GM18909 (cell line): ENCODE measurements at regions not wholly inside any gene's neighbourhood (a gene's known extent, or its start where the extent isn't known, plus 50 kb on each side); places are given as distances from the start of the nearest gene placed in this dataset.
"Not testable (repeated sequence)": the region's sequence is repeated elsewhere in the genome, so short reads cannot be mapped to it uniquely, and the experiment has no call there.

Experiments
- ATAC-seq: cut with Tn5 transposase; IDR thresholded peaks from one replicate; pipeline ENCODE4 v1.9.1; 2021; ENCODE audit warnings: mild to moderate bottlenecking; ENCODE audit not compliant: unreplicated experiment, poor library complexity

DNA sequence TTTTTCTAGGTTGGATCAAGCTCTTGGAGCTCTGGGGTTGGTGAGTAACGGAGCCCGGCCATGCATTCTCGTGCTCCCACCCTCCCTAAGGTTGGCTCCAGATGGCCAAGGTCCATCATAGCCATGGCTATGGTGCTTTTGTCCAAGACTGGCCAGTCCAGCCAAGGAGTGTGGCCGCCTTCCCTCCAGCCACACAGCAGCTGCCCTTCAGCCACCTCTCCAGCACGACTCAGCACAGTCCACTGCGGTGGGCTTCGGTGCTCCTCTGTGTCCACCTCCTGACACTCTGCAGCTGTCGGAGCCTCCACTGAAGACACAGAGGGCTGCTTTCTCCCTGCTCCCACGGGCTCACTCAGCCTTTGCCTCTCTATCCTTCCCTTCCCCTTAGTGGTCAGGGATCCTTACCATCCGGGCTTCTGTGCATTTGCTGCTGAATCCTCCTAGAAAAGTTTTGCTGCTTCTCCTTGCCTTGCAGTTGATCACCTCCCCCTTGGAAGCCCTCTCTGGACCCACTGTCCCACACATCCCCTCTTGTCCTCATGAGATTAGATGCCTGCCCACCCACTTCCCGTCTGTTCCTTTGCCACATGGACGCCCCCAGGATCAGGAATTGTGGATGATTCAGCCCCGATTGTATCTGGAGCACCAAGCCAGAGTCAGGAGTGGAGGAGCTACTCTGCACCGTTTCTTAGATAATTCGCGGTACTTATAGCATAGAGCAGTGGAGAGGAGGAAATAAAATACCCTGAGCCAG, 177.1 kb upstream of the COPS8 start:
- ATAC-seq, result no peak

DNA sequence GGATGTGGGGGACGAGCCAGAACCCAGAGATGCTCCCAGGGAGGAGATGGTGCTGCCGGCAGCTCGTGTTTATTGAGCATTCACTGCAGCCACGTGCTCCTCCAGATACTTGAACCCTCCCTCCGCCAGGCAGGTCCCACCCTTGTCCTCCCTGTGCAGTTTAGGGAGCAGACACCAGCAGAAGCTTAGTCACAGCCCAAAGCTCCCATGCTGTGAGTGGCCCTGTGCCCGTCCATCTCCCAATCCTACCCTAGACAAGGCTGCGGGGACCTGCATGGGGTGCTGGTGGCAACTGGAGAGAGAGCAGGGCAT, 176.5 kb upstream of the COPS8 start:
- ATAC-seq, result no peak

DNA sequence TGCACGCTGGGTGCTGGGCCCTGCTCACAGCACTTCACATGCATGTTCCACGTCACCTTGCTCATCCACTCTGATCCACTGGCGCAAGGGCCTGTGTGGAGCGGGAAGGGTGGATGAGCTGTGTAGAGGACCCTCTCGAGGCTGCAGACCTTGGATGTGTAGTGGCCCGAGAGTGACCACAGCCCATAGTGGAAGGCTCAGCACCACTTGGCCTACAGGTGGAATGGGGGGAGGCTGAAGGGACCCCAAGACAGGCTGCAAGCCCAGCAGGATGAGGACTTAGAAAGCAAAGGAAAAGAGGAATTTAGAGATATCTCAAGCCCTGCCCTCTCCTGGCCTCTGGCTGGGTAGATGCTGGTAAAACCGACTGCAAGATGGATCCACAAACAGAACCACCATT, 175.9 kb upstream of the COPS8 start:
- no peak for ATAC-seq

DNA sequence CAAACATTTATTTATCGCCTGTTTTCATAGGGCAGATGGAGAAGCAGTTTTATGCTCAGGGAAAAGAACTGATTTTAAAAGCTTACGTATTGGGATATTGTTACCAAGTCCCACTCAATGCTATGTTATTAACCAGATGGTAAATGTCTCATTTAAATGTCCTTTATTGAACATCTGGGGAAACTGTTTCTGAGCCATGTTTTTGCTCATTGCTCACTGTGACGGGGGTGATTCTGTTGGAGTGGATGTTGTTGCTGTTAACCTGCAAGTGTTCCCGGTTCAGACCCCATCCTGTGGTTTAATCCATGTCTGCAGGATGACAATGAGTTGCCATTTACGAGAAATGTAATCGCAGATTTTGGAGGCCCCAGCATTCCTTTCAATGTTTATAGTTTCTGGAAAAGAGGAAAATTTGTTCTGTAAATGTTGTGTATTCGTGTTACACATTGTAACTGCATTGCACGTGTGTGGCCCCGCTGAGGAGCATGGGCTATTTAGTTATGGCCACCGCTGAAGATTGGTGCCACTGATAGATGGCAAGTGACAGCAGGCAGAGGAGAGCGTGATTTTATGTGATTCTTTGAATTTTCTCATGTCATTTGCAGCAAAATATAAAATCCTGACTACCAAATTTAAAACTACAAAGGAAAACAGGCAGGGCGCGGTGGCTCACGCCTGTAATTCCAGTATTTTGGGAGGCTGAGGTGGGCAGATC, 174.8 kb upstream of the COPS8 start:
- ATAC-seq, result no peak

DNA sequence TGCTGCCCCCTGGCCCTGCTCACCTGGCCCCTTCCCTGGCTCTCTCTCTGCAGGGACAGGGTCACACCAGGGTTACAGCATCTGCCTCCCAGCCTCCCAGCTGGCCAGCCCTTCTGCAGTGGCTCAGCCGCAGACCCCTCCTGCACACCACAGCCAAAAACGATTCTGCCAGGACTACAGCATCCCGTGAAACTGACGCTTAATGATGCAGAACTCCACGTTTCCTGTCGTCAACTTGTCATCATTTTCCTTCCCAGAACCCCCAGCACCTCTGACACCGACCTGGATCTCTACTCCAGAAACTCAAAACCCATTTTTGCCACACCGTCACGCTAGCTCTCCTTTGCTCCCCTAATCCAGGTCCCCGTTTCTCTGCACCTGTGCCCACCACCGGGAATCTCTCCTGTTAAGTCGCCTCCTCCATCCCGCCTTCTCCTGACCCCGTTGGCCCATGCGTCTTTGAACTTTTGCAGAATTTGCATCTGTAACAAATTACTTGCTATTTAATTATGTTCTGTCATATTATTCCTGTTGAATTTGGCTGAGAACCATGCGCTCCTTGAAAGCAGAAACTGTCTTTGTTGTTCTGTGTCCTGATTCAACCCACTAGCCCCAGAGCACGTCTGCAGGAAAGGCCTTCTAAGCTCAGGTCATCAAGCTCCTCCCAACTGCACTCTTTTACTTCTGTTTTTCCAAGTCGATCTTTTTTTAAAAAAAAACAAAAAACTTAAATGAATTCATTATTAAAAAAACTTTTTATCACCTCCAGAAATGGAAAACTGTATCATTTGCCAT, 173.2 kb upstream of the COPS8 start:
- ATAC-seq, result no peak

DNA sequence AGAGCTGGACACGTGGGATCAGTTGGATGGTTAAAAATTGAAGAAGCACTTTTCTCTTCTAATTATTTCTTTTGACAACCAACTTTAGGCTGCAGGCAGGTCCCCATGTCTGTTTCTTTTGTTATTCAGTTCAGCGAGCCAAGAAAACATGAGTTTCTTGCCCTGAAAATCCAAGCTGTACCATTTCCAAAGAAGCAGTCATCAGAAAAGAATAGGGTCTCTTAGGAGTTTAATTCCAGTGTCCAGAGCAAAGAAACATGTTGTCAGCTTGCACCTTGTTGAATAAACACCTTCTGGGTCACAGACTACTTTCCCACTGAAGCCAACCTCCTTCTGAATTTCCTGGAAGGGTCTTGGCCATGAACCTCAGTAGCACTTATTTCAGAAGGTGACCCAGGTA, 170.5 kb upstream of the COPS8 start:
- no peak for ATAC-seq

DNA sequence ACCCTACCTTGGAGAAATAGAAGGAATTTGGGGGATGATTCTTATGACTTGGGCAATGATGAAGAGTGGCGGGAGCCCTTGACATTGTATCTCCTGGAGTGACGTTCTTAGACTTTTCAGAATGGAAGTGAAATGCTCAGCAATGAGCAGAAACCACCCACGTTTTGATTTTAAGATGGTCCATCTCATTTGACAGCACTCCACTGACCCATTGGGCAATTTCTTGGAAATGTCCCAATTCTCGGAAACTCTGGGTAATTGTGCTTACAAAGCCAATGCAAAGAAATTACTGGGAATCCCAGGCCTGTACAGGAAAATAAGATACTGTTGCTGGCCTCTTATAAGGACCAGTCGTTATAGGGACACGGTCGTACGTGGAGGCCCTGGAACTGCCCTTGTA, 170.0 kb upstream of the COPS8 start:
- no peak for ATAC-seq

DNA sequence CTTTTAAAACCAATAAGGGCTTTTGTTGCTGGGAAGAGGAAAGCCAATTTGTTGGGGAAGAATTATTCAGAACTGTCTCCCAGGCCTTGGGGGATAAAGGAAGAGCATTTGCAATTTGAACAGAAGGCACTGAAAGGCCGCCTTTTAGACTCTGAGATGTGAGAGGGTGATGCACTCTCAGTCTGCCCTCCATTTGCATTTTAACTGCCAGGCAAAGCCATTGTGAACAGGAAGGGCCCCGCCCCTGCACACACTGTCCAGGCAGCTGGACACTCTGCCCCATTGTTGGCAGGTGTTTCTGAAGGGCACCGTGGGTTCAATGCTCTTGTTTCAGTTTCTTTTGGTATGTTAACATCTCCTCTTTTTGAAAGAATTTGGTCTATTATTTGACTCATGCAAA, 169.5 kb upstream of the COPS8 start:
- no peak for ATAC-seq

DNA sequence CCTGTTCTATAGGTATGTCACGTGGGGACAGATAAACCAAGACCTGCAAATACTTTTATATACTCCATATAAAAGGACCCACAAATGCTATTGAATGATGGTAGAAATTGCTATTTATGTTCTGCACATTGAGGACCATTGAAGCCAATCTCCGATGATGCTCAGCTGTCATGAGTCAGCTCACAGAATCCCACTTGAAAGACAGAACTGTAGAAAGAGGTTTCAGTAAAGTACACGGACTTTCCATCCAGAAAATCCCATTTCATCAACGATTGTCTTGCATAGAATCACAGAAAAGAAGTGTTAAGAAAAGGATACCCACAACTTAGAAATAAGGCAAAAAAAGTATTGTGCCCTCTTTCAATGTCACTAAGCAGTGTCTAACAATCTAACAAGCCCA, 169.0 kb upstream of the COPS8 start:
- no peak for ATAC-seq

DNA sequence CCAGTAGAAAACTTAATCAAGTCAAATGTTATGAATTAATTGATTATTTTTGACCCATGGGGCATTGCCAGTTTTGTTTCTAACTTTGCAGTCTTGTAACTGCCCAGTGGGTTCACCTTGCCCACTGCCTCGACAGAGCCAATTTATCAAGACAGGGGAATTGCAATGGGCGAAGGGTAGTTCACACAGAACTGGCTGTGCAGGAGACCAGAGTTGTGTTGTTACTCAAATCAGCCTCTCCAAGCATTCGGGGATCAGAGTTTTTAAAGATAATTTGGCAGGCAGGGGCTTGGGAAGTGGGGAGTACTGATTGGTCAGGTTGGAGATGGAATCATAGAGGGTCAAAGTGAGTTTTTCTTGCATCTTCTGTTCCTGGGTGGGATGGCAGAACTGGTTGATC, 168.5 kb upstream of the COPS8 start:
- no peak for ATAC-seq

DNA sequence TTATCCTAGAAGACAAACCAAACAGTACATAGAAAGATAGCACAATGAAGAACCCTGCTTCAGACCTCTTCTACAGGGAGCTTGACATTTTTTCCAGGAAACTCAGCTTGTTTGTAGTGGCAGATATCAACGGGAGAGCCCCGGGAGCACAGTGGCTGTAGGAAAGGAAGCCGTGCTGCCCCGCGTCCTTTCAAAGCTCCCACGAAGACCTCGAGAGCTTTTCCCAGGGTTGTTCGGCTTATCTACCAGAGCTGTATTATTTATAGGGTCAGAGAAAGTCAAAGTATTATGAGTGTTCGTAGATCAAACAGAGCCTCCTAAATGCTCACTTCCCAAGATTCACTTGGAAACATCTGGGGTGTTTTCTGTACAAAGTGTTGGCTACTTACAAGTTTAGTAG, 167.1 kb upstream of the COPS8 start:
- ATAC-seq, result no peak

DNA sequence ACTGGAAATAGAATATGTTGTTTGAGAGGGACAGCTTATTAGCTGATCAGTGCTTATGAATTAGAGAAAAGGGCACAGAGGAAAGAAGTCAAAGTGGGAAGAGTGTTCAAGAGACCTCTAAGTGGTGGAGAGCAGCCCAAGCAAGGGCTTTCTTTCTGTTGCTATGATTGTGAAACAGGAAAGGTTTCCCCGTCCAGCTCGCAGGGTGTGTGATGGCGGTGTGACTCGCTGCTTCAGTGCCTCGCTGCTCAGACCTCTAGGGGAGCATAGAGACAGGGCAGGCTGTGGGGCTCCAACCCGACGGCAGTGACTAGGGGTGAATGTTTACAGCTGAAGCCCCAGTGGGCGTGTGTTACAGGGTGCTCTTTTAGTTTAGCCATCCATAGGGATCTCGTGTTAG, 166.5 kb upstream of the COPS8 start:
- no peak for ATAC-seq

DNA sequence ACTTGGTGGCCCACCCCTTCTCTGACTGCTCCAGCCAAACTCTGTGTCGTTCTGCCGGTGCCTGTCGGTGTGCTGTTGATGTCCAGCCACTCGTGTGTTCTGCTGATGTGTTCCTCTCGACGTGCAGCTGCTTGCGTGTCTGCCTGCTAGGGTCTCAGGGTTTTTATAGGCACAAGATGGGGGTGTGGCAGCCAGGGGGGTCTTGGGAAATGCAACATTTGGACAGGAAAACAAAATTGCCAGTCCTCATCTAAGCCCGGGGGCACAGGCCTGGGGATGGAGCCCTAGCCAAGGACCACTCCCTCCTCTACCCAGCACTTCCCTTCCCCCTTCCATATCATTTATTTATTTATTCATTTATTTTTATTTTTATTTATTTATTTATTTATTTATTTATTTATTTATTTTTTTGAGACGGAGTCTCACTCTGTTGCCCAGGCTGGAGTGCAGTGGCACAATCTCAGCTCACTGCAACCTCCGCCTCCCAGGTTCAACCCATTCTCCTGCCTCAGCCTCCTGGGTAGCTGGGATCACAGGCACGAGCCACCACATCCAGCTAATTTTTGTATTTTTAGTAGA, 165.8 kb upstream of the COPS8 start:
- ATAC-seq, result not testable (repeated sequence)

DNA sequence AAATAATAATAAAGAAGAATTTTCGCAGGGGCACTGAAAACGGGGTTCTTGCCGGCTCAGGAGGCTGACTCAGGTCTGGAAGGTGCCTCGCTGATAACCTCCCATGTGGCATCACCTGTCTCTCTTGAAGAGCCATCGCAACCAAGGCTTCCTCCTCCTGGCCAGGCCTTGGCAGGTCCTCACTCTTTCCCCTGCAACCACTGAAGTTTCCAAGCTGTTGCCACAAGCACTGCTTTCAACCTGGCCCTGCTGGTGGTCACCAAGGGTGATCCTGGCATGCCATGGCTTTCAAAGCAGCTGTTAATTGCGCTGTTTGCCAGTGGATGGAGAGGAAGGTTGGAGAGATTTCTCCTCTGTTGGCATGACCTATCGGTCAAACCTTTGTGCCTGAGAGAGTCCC, 163.6 kb upstream of the COPS8 start:
- no peak for ATAC-seq

DNA sequence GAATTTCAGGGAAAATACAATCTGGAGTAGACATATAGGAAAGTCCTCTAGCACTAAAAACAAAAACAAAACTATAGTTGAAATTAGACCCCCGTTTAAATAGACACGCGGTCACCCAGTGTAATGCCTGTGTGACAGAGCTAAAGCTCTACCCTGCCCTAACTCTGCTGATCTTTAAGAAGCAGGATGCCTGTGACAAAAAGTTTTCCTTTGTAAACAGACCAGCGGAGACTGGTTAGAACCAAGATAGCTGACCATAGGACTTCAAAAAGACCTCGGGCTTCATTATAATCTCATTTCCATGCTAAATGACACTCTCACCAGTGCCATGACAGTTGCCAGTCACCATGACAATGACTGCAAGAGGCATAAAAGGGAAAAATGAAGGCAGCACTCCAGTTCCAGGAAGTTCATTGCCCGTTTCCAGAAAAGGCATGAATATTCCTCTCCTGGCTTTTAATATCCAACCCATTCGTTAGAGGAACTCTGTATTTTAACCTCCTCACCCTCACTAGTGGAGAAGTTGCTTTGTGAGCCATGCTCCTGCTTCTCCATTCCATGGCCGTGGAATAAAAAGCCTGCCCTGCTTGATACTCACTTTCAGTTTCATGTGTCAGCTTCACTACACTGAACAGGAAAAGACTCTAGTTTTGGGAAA, 157.2 kb upstream of the COPS8 start:
- no peak for ATAC-seq

DNA sequence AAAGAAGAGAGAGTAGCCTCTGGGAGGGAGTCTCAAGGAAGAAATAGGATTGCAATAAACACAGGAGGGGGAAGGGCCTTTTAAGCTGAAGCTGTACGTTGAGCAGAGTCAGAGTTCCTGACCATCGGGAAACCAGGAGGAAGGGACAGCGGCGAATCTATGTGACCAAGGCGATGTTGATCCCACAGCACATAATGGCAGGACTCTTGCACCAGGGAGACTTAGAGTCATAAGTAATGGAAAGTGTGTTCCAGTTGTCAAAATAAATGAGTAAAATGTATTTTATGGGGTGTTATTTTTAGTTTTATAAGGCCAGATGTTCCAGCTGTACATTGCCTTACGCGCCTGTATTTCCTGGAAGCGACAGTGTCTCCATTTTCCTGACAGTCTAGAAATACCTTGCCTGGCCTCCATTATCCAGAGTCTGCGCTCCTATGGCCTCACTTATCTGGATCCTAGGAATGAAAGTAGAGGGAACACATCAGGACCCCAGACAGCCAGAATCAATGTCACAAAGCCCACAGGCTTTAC, 152.8 kb upstream of the COPS8 start:
- ATAC-seq, result no peak

DNA sequence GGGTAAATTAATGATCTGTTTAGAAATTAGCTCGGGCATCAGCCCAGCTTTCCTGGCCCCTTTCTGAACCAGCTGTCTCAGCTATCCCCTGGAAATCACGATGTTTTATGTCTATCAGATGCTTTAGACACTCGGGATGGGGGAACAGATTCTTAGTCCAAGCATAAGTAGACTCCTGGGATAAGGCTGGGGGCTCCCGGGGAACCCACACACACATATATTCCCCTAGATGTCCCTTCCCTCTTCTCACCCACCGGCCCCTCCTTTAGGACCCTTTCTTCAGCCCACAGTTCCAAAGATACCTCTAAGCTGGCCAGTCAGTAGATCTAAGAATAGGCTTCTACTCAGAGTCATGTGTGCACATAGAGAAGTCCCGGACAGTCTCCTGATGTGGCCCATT, 151.5 kb upstream of the COPS8 start:
- ATAC-seq, result no peak

DNA sequence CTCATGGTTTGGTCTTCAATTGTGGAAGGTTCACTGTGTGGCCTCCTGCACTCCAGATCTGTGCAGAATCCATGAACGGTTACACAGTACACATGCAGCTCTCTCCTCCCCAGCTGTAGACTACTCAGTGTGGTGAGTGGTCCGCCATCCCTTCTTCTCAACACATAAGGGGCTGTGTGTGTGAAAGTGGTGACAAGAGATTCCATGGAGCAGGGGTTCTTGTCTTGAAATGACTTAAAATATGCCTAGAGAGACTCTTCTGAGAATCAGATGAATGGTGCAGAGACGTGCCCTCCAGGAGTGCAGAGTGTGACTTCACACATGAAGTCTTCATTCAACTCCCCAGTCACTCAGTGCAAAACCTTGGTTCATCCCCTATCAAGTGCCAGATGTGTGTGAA, 151.0 kb upstream of the COPS8 start:
- ATAC-seq, result no peak

DNA sequence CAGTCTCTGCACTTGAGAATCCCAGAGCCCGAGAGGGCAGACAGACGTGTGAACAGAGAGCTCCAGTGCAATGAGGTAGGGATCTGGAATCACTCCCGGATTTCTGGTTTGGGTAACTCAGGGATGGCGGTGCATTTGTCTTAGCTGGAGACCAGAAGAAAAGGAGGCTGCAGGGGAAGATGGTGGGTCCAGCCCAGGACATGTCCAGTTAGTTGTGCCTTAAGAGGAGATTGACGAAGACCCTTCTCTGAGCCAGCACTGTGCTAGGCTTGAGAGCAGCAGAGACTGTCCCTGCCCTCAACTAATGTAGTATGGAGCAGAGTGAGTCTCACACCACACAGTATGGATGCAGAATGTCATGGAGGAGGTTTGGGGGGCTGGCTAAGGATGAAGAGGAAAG, 150.6 kb upstream of the COPS8 start:
- ATAC-seq, result no peak

DNA sequence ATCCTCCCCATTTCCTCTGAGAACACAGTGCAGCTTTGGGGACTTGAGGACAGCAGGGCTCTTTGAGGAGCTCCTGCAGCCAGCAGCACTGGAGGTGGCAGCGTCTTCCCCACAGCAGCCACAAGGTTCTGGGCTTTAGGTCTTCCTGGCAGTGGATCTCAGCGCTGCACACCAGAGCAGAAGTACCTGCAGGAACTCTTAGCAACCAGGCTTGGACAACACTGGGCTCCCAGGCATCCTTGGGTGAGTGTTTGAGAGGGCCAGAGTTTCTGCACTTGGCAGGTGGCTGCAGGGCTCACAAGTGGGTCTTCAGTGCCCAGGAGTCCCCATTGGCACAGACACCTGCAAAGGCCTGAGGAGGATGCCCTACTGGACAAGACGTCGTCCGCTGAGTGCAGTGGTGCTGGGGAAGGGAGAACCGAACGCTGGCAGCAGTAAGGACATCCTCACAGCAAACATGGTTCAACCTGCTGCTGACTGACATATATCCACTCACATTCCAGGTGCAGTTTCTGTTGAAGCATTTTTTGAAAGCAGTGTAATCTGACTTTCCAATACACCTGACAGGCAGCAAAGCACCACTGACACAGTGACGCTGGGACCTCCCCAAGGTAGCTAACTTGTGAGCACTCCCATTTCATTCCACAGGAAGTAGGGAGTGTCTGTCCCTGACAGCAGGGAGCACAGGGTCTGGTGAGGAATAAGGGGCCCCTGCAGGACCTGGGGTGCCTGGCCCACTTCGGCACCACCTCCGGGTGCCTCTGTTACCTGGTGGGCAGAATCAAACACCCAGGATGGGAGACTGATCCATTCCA, 149.9 kb upstream of the COPS8 start:
- no peak for ATAC-seq
